CD4-positive, alpha-beta T cell (primary cell): ENCODE measurements at regions not wholly inside any gene's neighbourhood (a gene's known extent, or its start where the extent isn't known, plus 50 kb on each side); places are given as distances from the start of the nearest gene placed in this dataset.

Source experiments
- ATAC-seq: fragments of 200-7000 bp; cut with Tn5 transposase; one replicate; pipeline ENCODE4 v1.10.0; 2022; ENCODE audit warnings: mild to moderate bottlenecking; ENCODE audit not compliant: poor library complexity
- CTCF ChIA-PET: fragments of 350-600 bp; sonication (Branson Sonifier 250); formaldehyde crosslinking; loops from one replicate; lab custom pipeline; 2021; ENCODE audit warnings: antibody characterized with exemption, inconsistent platforms; lab: Charles Lee
- POLR2A ChIA-PET: fragments of 350-600 bp; sonication (Branson Sonifier 250); formaldehyde crosslinking; loops from one replicate; lab custom pipeline; 2021; ENCODE audit warnings: antibody characterized with exemption, inconsistent platforms; lab: Charles Lee
- DNase-seq, 14 experiments: peaks; one replicate each; pipeline ENCODE4 v3.0.0-alpha.2; 2013 to 2020; ENCODE audit warnings: mixed read lengths in 2 of 14
- H3K27ac ChIP-seq, 2 donors: one replicate each; pipeline versions ENCODE4 v1.5.1 to v1.7.0; 2013; ENCODE audit warnings: low read length in 2 of 2, low read depth in 1 of 2, mild to moderate bottlenecking in 1 of 2
- H3K27me3 ChIP-seq, 2 experiments: 1 replicate in 1 of 2; 2 replicates in 1 of 2; pipeline versions ENCODE4 v1.6.1 to v1.7.0; 2013; ENCODE audit warnings: low read length in 2 of 2, control low read depth in 1 of 2, mild to moderate bottlenecking in 1 of 2, moderate library complexity in 1 of 2; ENCODE audit not compliant: insufficient read depth in 2 of 2, control insufficient read depth in 1 of 2
- H3K36me3 ChIP-seq: one replicate; pipeline ENCODE4 v1.6.1; 2013; ENCODE audit warnings: low read length, control low read depth; ENCODE audit not compliant: insufficient read depth
- H3K4me1 ChIP-seq: one replicate; pipeline ENCODE4 v1.6.1; 2013; ENCODE audit warnings: low read length, control low read depth; ENCODE audit not compliant: insufficient read depth
- H3K4me3 ChIP-seq: one replicate; pipeline ENCODE4 v1.5.1; 2013; ENCODE audit warnings: mild to moderate bottlenecking, low read length, moderate library complexity
- H3K9me3 ChIP-seq, 2 experiments: 1 replicate in 1 of 2; 2 replicates in 1 of 2; pipeline versions ENCODE4 v1.6.1 to v1.7.0; 2013; ENCODE audit warnings: low read length in 2 of 2, mild to moderate bottlenecking in 2 of 2, control low read depth in 1 of 2, moderate library complexity in 1 of 2; ENCODE audit not compliant: control insufficient read depth in 1 of 2, insufficient read depth in 1 of 2
- H3K27ac Mint-ChIP-seq: one replicate; pipeline ENCODE4 v1.8.0; 2020; ENCODE audit warnings: mixed read lengths
- H3K27me3 Mint-ChIP-seq: one replicate; pipeline ENCODE4 v1.8.0; 2021; ENCODE audit warnings: mixed read lengths
- H3K36me3 Mint-ChIP-seq: one replicate; pipeline ENCODE4 v1.8.0; 2021; ENCODE audit warnings: low read depth, mixed read lengths
- H3K4me1 Mint-ChIP-seq: one replicate; pipeline ENCODE4 v1.8.0; 2021; ENCODE audit warnings: low read depth, mixed read lengths
- H3K4me3 Mint-ChIP-seq: one replicate; pipeline ENCODE4 v1.8.0; 2020; ENCODE audit warnings: mild to moderate bottlenecking, mixed read lengths
- H3K9me3 Mint-ChIP-seq: one replicate; pipeline ENCODE4 v1.8.0; 2020; ENCODE audit warnings: mixed read lengths
- CTCF ChIP-seq: fragments of 200-600 bp; IDR thresholded peaks from one replicate; pipeline ENCODE4 v1.8.0; 2022; ENCODE audit warnings: antibody characterized with exemption, mild to moderate bottlenecking
- intact Hi-C, 2 experiments: fragments of 100-400 bp; cut with DNase I in 1 of 2; cut with micrococcal nuclease in 1 of 2; formaldehyde crosslinking; loops; one replicate each; pipeline versions ENCODE4 v1.15.1 to v1.9.0; 2023 to 2025; cut with DNase I, micrococcal nuclease

GRCh38 chr16:65212791-65213190 is 90.9 kb upstream of the CDH11 start:
- H3K4me3 ChIP-seq, result no peak overlapping the region
- no peaks in the 10 kb centered on the region for H3K36me3 ChIP-seq
- H3K9me3 Mint-ChIP-seq, result peaks cover 4% of the 10 kb centered on the region
- no peaks in the 10 kb centered on the region for H3K4me1 Mint-ChIP-seq
- ChIA-PET POLR2A (no interaction called here), CTCF (no interaction called here)
- no peak for DNase-seq
- H3K27ac Mint-ChIP-seq, result no peak overlapping the region
- intact Hi-C loops, result no loop called here
- no peak for TF ChIP-seq CTCF
- H3K9me3 ChIP-seq, result no peaks in the 10 kb centered on the region
- H3K4me3 Mint-ChIP-seq, result no peak overlapping the region
- H3K36me3 Mint-ChIP-seq, result no peaks in the 10 kb centered on the region
- ATAC-seq, result no peak
- no peaks in the 10 kb centered on the region for H3K27me3 Mint-ChIP-seq
- no peaks in the 10 kb centered on the region for H3K4me1 ChIP-seq
- H3K27me3 ChIP-seq, result no peaks in the 10 kb centered on the region
- no peak overlapping the region for H3K27ac ChIP-seq

GRCh38 chr16:65212240-65212639 is 90.4 kb upstream of the CDH11 start:
- Mint-ChIP-seq H3K27me3 (no peaks in the 10 kb centered on the region), H3K27ac (no peak overlapping the region), H3K36me3 (no peaks in the 10 kb centered on the region), H3K4me3 (no peak overlapping the region), H3K9me3 (peaks cover 4% of the 10 kb centered on the region), H3K4me1 (no peaks in the 10 kb centered on the region)
- no peak for TF ChIP-seq CTCF
- ChIA-PET CTCF (no interaction called here), POLR2A (no interaction called here)
- Histone ChIP-seq H3K27ac (no peak overlapping the region), H3K4me1 (no peaks in the 10 kb centered on the region), H3K27me3 (no peaks in the 10 kb centered on the region), H3K9me3 (no peaks in the 10 kb centered on the region), H3K4me3 (no peak overlapping the region), H3K36me3 (no peaks in the 10 kb centered on the region)
- intact Hi-C loops, result no loop called here
- ATAC-seq (no peak), DNase-seq (no peak)

- no peaks in the 10 kb centered on the region for H3K36me3 ChIP-seq
- ATAC-seq, result no peak
- H3K27me3 Mint-ChIP-seq, result no peaks in the 10 kb centered on the region
- TF ChIP-seq CTCF, result no peak
- H3K4me3 Mint-ChIP-seq, result no peak overlapping the region
- POLR2A ChIA-PET, result no interaction called here
- intact Hi-C loops, result no loop called here
- H3K4me3 ChIP-seq, result no peak overlapping the region
- no peak overlapping the region for H3K27ac ChIP-seq
- H3K36me3 Mint-ChIP-seq, result no peaks in the 10 kb centered on the region
- peaks cover 5% of the 10 kb centered on the region for H3K9me3 Mint-ChIP-seq
- H3K4me1 ChIP-seq, result no peaks in the 10 kb centered on the region
- H3K4me1 Mint-ChIP-seq, result no peaks in the 10 kb centered on the region
- no peaks in the 10 kb centered on the region for H3K27me3 ChIP-seq
- peaks cover 0 to 5% of the 10 kb centered on the region in 2 experiments for H3K9me3 ChIP-seq
- CTCF ChIA-PET, result no interaction called here
- H3K27ac Mint-ChIP-seq, result no peak overlapping the region
- no peak for DNase-seq
Measured at GRCh38 chr16:65202461-65202860, 80.6 kb upstream of the CDH11 start.
